Mesendoderm (in vitro differentiated cells): ENCODE measurements at regions not wholly inside any gene's neighbourhood (a gene's known extent, or its start where the extent isn't known, plus 50 kb on each side); places are given as distances from the start of the nearest gene placed in this dataset.
"Not testable (repeated sequence)": the region's sequence is repeated elsewhere in the genome, so short reads cannot be mapped to it uniquely, and the experiment has no call there.

ENCODE experiments used
- DNase-seq: peaks from one replicate; pipeline ENCODE4 v3.0.0; 2013
- H2AK5ac ChIP-seq: 2 replicates; pipeline ENCODE4 v1.6.1; 2013; ENCODE audit warnings: low read length, inconsistent platforms
- H2BK120ac ChIP-seq: 2 replicates; pipeline ENCODE4 v1.6.1; 2013; ENCODE audit warnings: low read depth, mild to moderate bottlenecking, low read length, moderate library complexity, mixed read lengths
- H2BK15ac ChIP-seq: replicated peaks from 2 replicates; pipeline ENCODE4 v1.6.1; 2013; ENCODE audit warnings: low read depth, mild to moderate bottlenecking, moderate library complexity
- H2BK5ac ChIP-seq: 2 replicates; pipeline ENCODE4 v1.6.1; 2013; ENCODE audit warnings: low read length, inconsistent platforms
- H3K18ac ChIP-seq: 2 replicates; pipeline ENCODE4 v1.6.1; 2013; ENCODE audit warnings: mild to moderate bottlenecking, low read length, mixed read lengths
- H3K23ac ChIP-seq: one replicate; pipeline ENCODE4 v1.6.1; 2013; ENCODE audit warnings: low read length
- H3K27ac ChIP-seq: 2 replicates; pipeline ENCODE4 v1.5.1; 2013; ENCODE audit warnings: low read depth, mild to moderate bottlenecking, inconsistent platforms, low read length, moderate library complexity
- H3K27me3 ChIP-seq: 2 replicates; pipeline ENCODE4 v1.6.1; 2013; ENCODE audit warnings: low read length, control low read depth, mild to moderate bottlenecking, inconsistent platforms; ENCODE audit not compliant: insufficient read depth, poor library complexity
- H3K36me3 ChIP-seq: 2 replicates; pipeline ENCODE4 v1.6.1; 2013; ENCODE audit warnings: low read length, inconsistent platforms; ENCODE audit not compliant: control insufficient read depth, insufficient read depth
- H3K4ac ChIP-seq: one replicate; pipeline ENCODE4 v1.6.1; 2013; ENCODE audit warnings: low read depth, mild to moderate bottlenecking, low read length, moderate library complexity
- H3K4me1 ChIP-seq: 2 replicates; pipeline ENCODE4 v1.6.1; 2013; ENCODE audit warnings: low read depth, low read length, inconsistent platforms; ENCODE audit not compliant: control insufficient read depth
- H3K4me2 ChIP-seq: 2 replicates; pipeline ENCODE4 v1.6.1; 2013; ENCODE audit warnings: low read length
- H3K4me3 ChIP-seq: 2 replicates; pipeline ENCODE4 v1.5.1; 2013; ENCODE audit warnings: mild to moderate bottlenecking, low read length
- H3K56ac ChIP-seq: one replicate; pipeline ENCODE4 v1.6.1; 2013; ENCODE audit warnings: low read length
- H3K79me1 ChIP-seq: 2 replicates; pipeline ENCODE4 v1.6.1; 2013; ENCODE audit warnings: low read length, inconsistent platforms
- H3K79me2 ChIP-seq: 2 replicates; pipeline ENCODE4 v1.6.1; 2013; ENCODE audit warnings: mild to moderate bottlenecking, low read length; ENCODE audit not compliant: control insufficient read depth, insufficient read depth
- H3K9ac ChIP-seq: 2 replicates; pipeline ENCODE4 v1.6.1; 2013; ENCODE audit warnings: low read length, inconsistent platforms
- H4K5ac ChIP-seq: one replicate; pipeline ENCODE4 v1.6.1; 2013; ENCODE audit warnings: low read length
- H4K8ac ChIP-seq: one replicate; pipeline ENCODE4 v1.6.1; 2013; ENCODE audit warnings: low read depth, mild to moderate bottlenecking, control low read depth, low read length, moderate library complexity
- WGBS: extraction: QIAGEN DNeasy Blood & Tissue Kit; methylation state at CpG from one replicate; pipeline ENCODE4 v1.1.7; 2013; ENCODE audit warnings: low lambda C conversion rate, missing lambda C conversion rate; ENCODE audit not compliant: insufficient coverage; ENCODE audit errors: extremely low coverage; 5-methylcytosine and 5-hydroxymethylcytosine counted together

- H3K27me3 ChIP-seq: no peaks in the 10 kb centered on the region
- H3K4ac ChIP-seq: no peak overlapping the region
- H3K36me3 ChIP-seq: no peaks in the 10 kb centered on the region
- H3K79me2 ChIP-seq: no peaks in the 10 kb centered on the region
- no peak overlapping the region for H2BK120ac ChIP-seq
- H2AK5ac ChIP-seq: no peak overlapping the region
- no CpG with 5 or more reads among the region's 9 CpGs for WGBS
- H4K8ac ChIP-seq: no peak overlapping the region
- H3K79me1 ChIP-seq: no peaks in the 10 kb centered on the region
- no peak overlapping the region for H3K23ac ChIP-seq
- H2BK5ac ChIP-seq: no peak overlapping the region
- no peak overlapping the region for H3K18ac ChIP-seq
- no peak for DNase-seq
- H3K4me1 ChIP-seq: no peaks in the 10 kb centered on the region
- H3K27ac ChIP-seq: no peak overlapping the region
- H3K4me2 ChIP-seq: no peak overlapping the region
- no peak overlapping the region for H4K5ac ChIP-seq
- H3K9ac ChIP-seq: no peak overlapping the region
- H2BK15ac ChIP-seq: no peak overlapping the region
- H3K4me3 ChIP-seq: no peak overlapping the region
- no peak overlapping the region for H3K56ac ChIP-seq
Measured at GRCh38 chr5:92941806-92942205, 639.2 kb downstream of the NR2F1-AS1 start.

GRCh38 chr5:92939428-92939827 lies 641.6 kb downstream of the NR2F1-AS1 start:
- no peaks in the 10 kb centered on the region for H3K79me1 ChIP-seq
- no peaks in the 10 kb centered on the region for H3K27me3 ChIP-seq
- H2BK5ac ChIP-seq: no peak overlapping the region
- peak; percentile 51 for DNase-seq
- H3K79me2 ChIP-seq: no peaks in the 10 kb centered on the region
- no peak overlapping the region for H4K5ac ChIP-seq
- H2BK120ac ChIP-seq: no peak overlapping the region
- H3K4me3 ChIP-seq: no peak overlapping the region
- H3K4ac ChIP-seq: no peak overlapping the region
- H2AK5ac ChIP-seq: no peak overlapping the region
- no peak overlapping the region for H3K23ac ChIP-seq
- no peak overlapping the region for H3K9ac ChIP-seq
- no peaks in the 10 kb centered on the region for H3K4me1 ChIP-seq
- H3K27ac ChIP-seq: no peak overlapping the region
- H3K18ac ChIP-seq: no peak overlapping the region
- no peak overlapping the region for H4K8ac ChIP-seq
- H2BK15ac ChIP-seq: no peak overlapping the region
- no peak overlapping the region for H3K4me2 ChIP-seq
- no peaks in the 10 kb centered on the region for H3K36me3 ChIP-seq
- WGBS: no CpG with 5 or more reads among the region's 4 CpGs
- H3K56ac ChIP-seq: no peak overlapping the region

- H3K79me1 ChIP-seq, H2BK120ac ChIP-seq, H3K4me1 ChIP-seq, H3K4me2 ChIP-seq, H2BK15ac ChIP-seq, H3K27me3 ChIP-seq, H3K9ac ChIP-seq, H3K23ac ChIP-seq, H3K27ac ChIP-seq, H3K18ac ChIP-seq, DNase-seq, H2BK5ac ChIP-seq, H2AK5ac ChIP-seq, H4K5ac ChIP-seq, H3K4ac ChIP-seq, H3K56ac ChIP-seq, H3K36me3 ChIP-seq, H3K4me3 ChIP-seq, H3K79me2 ChIP-seq, H4K8ac ChIP-seq: not testable (repeated sequence)
- no CpG with 5 or more reads among the region's 2 CpGs for WGBS
Measured at GRCh38 chr5:92937396-92937795, 643.6 kb downstream of the NR2F1-AS1 start.

- Histone ChIP-seq H3K4ac (no peak overlapping the region), H3K79me1 (no peaks in the 10 kb centered on the region)
- WGBS: no CpG with 5 or more reads among the region's 3 CpGs
Measured at GRCh38 chr5:92930057-92930456, 651.0 kb downstream of the NR2F1-AS1 start.

GRCh38 chr5:92927291-92927778 lies 653.7 kb downstream of the NR2F1-AS1 start:
- Histone ChIP-seq H2AK5ac (no peak overlapping the region), H3K27ac (no peak overlapping the region), H3K79me2 (no peaks in the 10 kb centered on the region), H3K4me3 (no peak overlapping the region), H3K4me2 (no peak overlapping the region), H3K27me3 (no peaks in the 10 kb centered on the region), H4K5ac (no peak overlapping the region), H3K36me3 (no peaks in the 10 kb centered on the region), H4K8ac (no peak overlapping the region), H2BK120ac (no peak overlapping the region), H3K9ac (no peak overlapping the region), H3K18ac (no peak overlapping the region), H3K4ac (no peak overlapping the region), H3K23ac (no peak overlapping the region), H3K56ac (no peak overlapping the region), H2BK5ac (no peak overlapping the region), H2BK15ac (no peak overlapping the region), H3K4me1 (peaks cover 2% of the 10 kb centered on the region), H3K79me1 (no peaks in the 10 kb centered on the region)
- no peak for DNase-seq
- no CpG with 5 or more reads among the region's 4 CpGs for WGBS

More at GRCh38 chr5:92930057-92930456, 651.0 kb downstream of the NR2F1-AS1 start:
- H2AK5ac ChIP-seq: no peak overlapping the region
- H3K18ac ChIP-seq: no peak overlapping the region
- no peak overlapping the region for H2BK15ac ChIP-seq
- H3K79me2 ChIP-seq: no peaks in the 10 kb centered on the region
- no peaks in the 10 kb centered on the region for H3K27me3 ChIP-seq
- no peak overlapping the region for H3K4me2 ChIP-seq
- no peak for DNase-seq
- H3K27ac ChIP-seq: no peak overlapping the region
- H4K8ac ChIP-seq: no peak overlapping the region
- H4K5ac ChIP-seq: no peak overlapping the region
- no peak overlapping the region for H3K23ac ChIP-seq
- H3K4me1 ChIP-seq: no peaks in the 10 kb centered on the region
- no peaks in the 10 kb centered on the region for H3K36me3 ChIP-seq
- no peak overlapping the region for H3K9ac ChIP-seq
- H2BK5ac ChIP-seq: no peak overlapping the region
- no peak overlapping the region for H3K4me3 ChIP-seq
- H2BK120ac ChIP-seq: no peak overlapping the region
- no peak overlapping the region for H3K56ac ChIP-seq

GRCh38 chr5:92923885-92924284 lies 657.1 kb downstream of the NR2F1-AS1 start:
- Histone ChIP-seq H2BK120ac (no peak overlapping the region), H3K4ac (no peak overlapping the region), H3K79me2 (no peaks in the 10 kb centered on the region), H3K79me1 (no peaks in the 10 kb centered on the region), H3K4me2 (no peak overlapping the region), H3K4me3 (no peak overlapping the region), H2BK5ac (no peak overlapping the region), H3K23ac (no peak overlapping the region), H3K56ac (no peak overlapping the region), H3K18ac (no peak overlapping the region), H3K4me1 (peaks cover 2% of the 10 kb centered on the region), H3K27me3 (no peaks in the 10 kb centered on the region), H3K27ac (no peak overlapping the region), H3K9ac (no peak overlapping the region), H3K36me3 (no peaks in the 10 kb centered on the region), H2BK15ac (no peak overlapping the region), H2AK5ac (no peak overlapping the region), H4K5ac (no peak overlapping the region), H4K8ac (no peak overlapping the region)
- peak; percentile 65 for DNase-seq
- no CpG with 5 or more reads among the region's 1 CpG for WGBS
